ENCODE measurements at regions not wholly inside any gene's neighbourhood (a gene's known extent, or its start where the extent isn't known, plus 50 kb on each side); places are given as distances from the start of the nearest gene placed in this dataset.

DNA sequence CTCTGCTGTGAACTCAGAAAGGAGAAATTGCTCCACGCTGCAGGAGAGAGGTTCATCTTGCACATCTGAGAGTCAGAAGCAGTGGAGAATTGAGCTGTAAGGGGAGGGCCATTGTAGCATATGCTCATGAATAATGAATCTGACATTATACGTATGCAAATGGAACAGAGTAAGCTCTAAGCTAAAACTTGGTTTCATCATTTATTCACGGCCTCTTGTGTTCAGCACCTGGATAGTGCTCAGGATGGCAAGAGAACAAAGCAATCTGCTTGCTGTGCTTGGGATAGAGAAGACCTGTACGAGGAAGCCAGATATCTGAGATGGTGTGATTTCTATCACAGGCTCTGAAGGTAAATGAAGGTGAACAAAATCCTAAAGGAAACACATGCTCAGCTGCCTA, 87.9 kb upstream of the GCFC2 start:
- Histone ChIP-seq H3K27me3 (ENCODE audit: insufficient read depth, low read length, poor library complexity, severe bottlenecking) (no peaks in the 10 kb centered on the region), H3K9ac (ENCODE audit: low read depth, low read length, poor library complexity, severe bottlenecking) (no peak overlapping the region), H3K4me1 (ENCODE audit: insufficient read depth, low read length, poor library complexity, severe bottlenecking) (no peaks in the 10 kb centered on the region), H3K79me2 (ENCODE audit: insufficient read depth, low read length) (no peaks in the 10 kb centered on the region), H3K36me3 (ENCODE audit: insufficient read depth, low read length) (no peaks in the 10 kb centered on the region), H4K20me1 (ENCODE audit: insufficient read depth, low read length, poor library complexity, severe bottlenecking) (no peaks in the 10 kb centered on the region), H3F3A (ENCODE audit: low read depth) (no peaks in the 10 kb centered on the region), H2AFZ (ENCODE audit: low read length) (no peak overlapping the region), H3K9me2 (replicated peaks; ENCODE audit: low read depth, low read length) (no peaks in the 10 kb centered on the region), H3K4me3 (ENCODE audit: low read length, poor library complexity, severe bottlenecking) (no peak overlapping the region), H3K9me3 (ENCODE audit: insufficient read depth, low read depth, low read length) (no peaks in the 10 kb centered on the region), H3K4me2 (ENCODE audit: low read depth, low read length, poor library complexity, severe bottlenecking) (no peak overlapping the region)
- TF ChIP-seq EZH2phosphoT487 (IDR thresholded peaks at IDR 0.05; ENCODE audit: borderline replicate concordance) (no peak), CTCF (conservative IDR thresholded peaks at IDR 0.05; ENCODE audit: low read length) (no peak)

GRCh38 chr2:75792996-75793395, 82.3 kb upstream of the GCFC2 start:
- Histone ChIP-seq H4K20me1 (ENCODE audit: insufficient read depth, low read length, poor library complexity, severe bottlenecking) (no peaks in the 10 kb centered on the region), H3K79me2 (ENCODE audit: insufficient read depth, low read length) (no peaks in the 10 kb centered on the region), H3K4me1 (ENCODE audit: insufficient read depth, low read length, poor library complexity, severe bottlenecking) (no peaks in the 10 kb centered on the region), H3K4me2 (ENCODE audit: low read depth, low read length, poor library complexity, severe bottlenecking) (no peak overlapping the region), H3K27me3 (ENCODE audit: insufficient read depth, low read length, poor library complexity, severe bottlenecking) (no peaks in the 10 kb centered on the region), H3K36me3 (ENCODE audit: insufficient read depth, low read length) (no peaks in the 10 kb centered on the region), H2AFZ (ENCODE audit: low read length) (no peak overlapping the region), H3K9ac (ENCODE audit: low read depth, low read length, poor library complexity, severe bottlenecking) (no peak overlapping the region), H3F3A (ENCODE audit: low read depth) (no peaks in the 10 kb centered on the region), H3K9me2 (replicated peaks; ENCODE audit: low read depth, low read length) (no peaks in the 10 kb centered on the region), H3K9me3 (ENCODE audit: insufficient read depth, low read depth, low read length) (no peaks in the 10 kb centered on the region), H3K4me3 (ENCODE audit: low read length, poor library complexity, severe bottlenecking) (no peak overlapping the region)
- no peak for TF ChIP-seq EZH2phosphoT487 (IDR thresholded peaks at IDR 0.05; ENCODE audit: borderline replicate concordance)
- TF ChIP-seq CTCF (conservative IDR thresholded peaks at IDR 0.05; ENCODE audit: low read length), result no peak

GRCh38 chr2:75792146-75792545, 81.4 kb upstream of the GCFC2 start:
- TF ChIP-seq CTCF (conservative IDR thresholded peaks at IDR 0.05; ENCODE audit: low read length) (no peak), EZH2phosphoT487 (IDR thresholded peaks at IDR 0.05; ENCODE audit: borderline replicate concordance) (no peak)
- H3K9ac ChIP-seq (ENCODE audit: low read depth, low read length, poor library complexity, severe bottlenecking), result no peak overlapping the region
- no peaks in the 10 kb centered on the region for H3K9me3 ChIP-seq (ENCODE audit: insufficient read depth, low read depth, low read length)
- H3K36me3 ChIP-seq (ENCODE audit: insufficient read depth, low read length), result no peaks in the 10 kb centered on the region
- no peak overlapping the region for H3K4me3 ChIP-seq (ENCODE audit: low read length, poor library complexity, severe bottlenecking)
- no peaks in the 10 kb centered on the region for H3K79me2 ChIP-seq (ENCODE audit: insufficient read depth, low read length)
- no peak overlapping the region for H3K4me2 ChIP-seq (ENCODE audit: low read depth, low read length, poor library complexity, severe bottlenecking)
- H3K27me3 ChIP-seq (ENCODE audit: insufficient read depth, low read length, poor library complexity, severe bottlenecking), result no peaks in the 10 kb centered on the region
- H3K9me2 ChIP-seq (replicated peaks; ENCODE audit: low read depth, low read length), result no peaks in the 10 kb centered on the region
- H3F3A ChIP-seq (ENCODE audit: low read depth), result no peaks in the 10 kb centered on the region
- H2AFZ ChIP-seq (ENCODE audit: low read length), result no peak overlapping the region
- no peaks in the 10 kb centered on the region for H4K20me1 ChIP-seq (ENCODE audit: insufficient read depth, low read length, poor library complexity, severe bottlenecking)
- no peaks in the 10 kb centered on the region for H3K4me1 ChIP-seq (ENCODE audit: insufficient read depth, low read length, poor library complexity, severe bottlenecking)
